Inferior parietal cortex (tissue), 1 donor: ENCODE measurements at regions not wholly inside any gene's neighbourhood (a gene's known extent, or its start where the extent isn't known, plus 50 kb on each side); places are given as distances from the start of the nearest gene placed in this dataset.
"Not testable (repeated sequence)": the region's sequence is repeated elsewhere in the genome, so short reads cannot be mapped to it uniquely, and the experiment has no call there.

Experiments used
- DNase-seq: peaks from one replicate; pipeline ENCODE4 v3.0.0-alpha.2; 2016; ENCODE audit errors: extremely low spot score

- DNase-seq, result no peak
Measured at GRCh38 chr3:55297245-55297644, 189.9 kb downstream of the WNT5A start.

DNA sequence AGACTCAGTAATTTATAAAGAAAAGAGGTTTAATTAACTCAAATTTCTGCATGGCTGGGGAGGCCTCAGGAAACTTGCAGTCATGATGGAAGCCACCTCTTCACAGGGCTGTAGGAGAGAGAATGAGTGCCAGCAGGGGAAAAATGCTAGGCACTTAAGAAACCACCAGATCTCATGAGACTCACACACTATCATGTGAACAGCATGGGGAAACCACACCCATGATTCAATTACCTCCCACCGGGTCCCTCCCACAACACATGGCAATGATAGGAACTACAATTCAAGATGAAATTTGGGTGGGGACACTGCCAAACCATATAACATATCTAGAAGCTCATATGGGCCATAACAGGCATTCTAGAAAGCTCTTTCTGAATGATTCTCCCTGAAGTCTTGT lies 190.3 kb downstream of the WNT5A start:
- no peak for DNase-seq

DNA sequence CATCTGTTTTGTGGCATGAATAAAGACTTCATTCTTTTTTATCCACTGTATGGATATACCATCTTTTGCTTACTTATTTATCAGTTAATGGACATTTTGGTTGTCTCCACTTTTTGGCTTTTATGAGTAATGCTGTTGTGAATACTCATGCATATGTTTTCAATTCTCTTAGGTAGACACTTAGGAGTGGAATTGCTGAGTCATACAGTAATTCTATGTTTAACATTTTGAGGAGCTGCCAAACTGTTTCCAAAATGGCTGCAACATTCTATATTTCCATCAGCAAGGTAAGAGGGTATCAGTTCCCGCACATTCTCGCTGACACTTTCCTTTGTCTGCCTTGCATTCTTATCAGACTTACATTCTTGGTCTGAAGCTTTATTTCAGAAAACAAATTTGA lies 191.1 kb downstream of the WNT5A start:
- no peak for DNase-seq

GRCh38 chr3:55294557-55294956 lies 192.5 kb downstream of the WNT5A start:
- DNase-seq, result no peak

DNA sequence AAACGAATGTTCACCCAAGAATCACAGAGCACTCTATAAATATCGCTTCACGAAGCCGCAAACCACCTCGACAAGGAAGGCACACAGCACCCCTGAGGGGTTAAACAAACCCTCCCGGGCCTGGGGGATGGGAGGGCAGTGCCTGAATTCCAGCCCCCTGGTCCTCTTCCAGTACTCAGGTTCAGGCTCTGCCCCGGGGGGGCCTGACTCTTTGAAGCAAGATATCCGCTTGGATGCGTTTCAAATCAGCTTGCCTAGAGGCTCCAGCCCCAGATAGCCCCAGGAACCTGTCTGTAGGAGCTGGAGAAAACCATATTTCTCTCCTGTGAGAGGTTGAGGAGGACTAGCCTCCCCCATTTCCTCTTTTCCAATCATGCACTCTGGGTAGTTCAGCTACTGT lies 194.7 kb downstream of the WNT5A start:
- DNase-seq, result no peak

GRCh38 chr3:55288657-55289056 lies 198.4 kb downstream of the WNT5A start:
- DNase-seq, result no peak

DNA sequence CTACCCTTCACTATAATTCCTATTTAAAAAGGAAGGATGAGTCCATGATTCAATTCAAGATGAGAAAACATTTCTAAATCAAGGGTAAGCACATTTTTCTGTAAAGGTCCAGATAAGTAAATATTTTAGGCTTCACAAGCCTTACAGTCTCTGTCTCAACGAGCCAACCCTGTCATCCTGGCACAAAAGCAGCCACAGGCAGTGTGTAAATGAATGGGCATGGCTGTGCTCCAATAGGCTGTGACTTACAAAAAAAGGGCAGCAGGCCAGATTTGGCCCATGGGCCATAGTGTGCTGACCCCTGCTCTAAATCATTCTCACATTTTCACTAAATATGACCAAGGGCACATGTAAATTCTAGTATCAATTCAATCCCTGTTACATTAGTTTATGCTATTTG lies 200.4 kb downstream of the WNT5A start:
- no peak for DNase-seq

DNA sequence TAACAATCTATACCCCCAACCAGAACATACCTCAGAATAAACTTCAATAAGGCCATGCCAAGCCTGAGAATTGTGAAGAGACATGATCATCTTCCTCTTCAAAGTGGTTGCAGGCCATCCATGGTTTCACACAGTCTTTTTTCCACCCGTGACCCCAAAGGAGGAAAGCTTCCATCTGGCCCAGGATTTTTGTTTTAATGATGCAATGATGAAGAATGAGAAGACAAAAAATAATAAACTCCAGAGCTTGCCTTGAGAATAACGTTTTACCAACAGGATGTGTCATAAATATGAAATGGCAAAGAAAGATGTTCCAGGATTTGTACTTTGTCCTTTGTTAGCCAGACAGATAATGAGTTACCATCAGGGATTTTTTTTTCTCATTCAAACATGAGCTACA lies 201.9 kb downstream of the WNT5A start:
- no peak for DNase-seq

DNA sequence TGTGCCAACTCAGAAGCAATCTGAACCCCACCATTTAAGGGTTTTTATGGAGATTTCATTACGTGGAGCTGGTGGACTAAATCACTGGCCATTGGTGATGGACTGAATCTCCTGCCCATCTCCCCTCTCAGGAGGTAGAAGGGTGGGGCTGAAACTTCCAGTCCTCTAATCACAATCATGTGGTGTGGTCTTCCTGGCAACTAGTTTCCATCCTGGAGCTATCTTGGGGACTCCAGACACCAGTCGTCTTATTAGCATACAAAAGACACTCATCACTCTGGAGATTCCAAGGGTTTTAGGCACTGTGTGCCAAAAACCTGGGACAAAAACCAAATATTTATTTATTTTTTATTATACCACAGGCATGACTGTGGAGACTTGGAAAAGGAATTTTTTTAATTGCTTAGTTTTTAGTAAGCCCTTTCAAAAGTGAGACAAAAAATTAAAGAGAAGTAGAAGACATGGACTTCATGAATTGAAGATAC lies 203.6 kb downstream of the WNT5A start:
- DNase-seq, result no peak

GRCh38 chr3:55282994-55283393 lies 204.1 kb downstream of the WNT5A start:
- no peak for DNase-seq

DNA sequence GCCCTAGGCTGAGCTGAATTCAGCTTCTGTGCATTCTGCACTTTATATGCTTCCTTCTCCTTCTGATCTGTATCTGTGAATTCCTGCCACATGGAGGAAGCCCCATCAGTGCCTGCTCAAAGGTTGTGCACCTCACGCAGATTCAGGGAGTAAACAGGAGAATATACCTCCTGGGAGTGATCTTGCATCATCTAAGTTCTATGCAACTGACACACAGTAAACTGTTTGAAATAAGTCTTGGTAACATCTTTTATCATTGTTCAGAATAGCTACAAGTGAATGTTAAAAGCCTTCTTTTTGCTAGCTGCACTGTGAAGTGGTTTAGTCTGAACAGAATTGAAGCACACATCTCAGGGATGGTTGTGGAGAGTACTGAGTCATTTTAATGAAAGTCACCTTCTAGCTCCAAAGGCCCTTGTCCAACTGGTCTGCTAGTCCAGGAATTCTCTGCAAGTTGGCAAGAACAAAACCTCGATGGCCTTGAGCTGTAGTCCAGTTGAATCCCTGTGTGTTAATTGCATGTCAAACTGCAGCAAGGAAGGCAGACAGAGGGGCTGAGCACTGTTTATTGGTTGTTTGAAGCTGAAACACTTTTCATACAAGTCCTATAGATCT lies 215.0 kb downstream of the WNT5A start:
- DNase-seq, result no peak

DNA sequence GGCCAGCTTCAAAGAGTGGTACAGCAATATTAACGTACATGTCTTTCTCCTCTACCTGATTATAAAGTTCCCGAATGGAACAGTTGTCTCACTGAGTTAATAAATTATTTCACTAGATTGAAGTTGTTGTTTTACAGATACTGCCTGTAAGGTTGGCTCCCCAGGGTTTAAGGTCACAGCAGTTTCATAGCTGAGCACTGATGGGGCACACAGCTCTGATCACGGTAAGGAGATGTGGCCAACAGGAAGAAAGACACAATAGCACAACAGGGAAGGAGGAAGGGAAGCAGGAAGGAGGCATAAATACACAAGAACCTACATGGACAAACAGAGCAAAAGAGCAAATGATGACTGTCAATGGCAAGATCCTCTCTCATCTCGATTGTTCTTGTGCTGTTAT lies 215.6 kb downstream of the WNT5A start:
- DNase-seq, result no peak

- no peak for DNase-seq
Measured at GRCh38 chr3:55270976-55271375, 216.1 kb downstream of the WNT5A start.

GRCh38 chr3:55269636-55270035 lies 217.5 kb downstream of the WNT5A start:
- DNase-seq, result no peak

DNA sequence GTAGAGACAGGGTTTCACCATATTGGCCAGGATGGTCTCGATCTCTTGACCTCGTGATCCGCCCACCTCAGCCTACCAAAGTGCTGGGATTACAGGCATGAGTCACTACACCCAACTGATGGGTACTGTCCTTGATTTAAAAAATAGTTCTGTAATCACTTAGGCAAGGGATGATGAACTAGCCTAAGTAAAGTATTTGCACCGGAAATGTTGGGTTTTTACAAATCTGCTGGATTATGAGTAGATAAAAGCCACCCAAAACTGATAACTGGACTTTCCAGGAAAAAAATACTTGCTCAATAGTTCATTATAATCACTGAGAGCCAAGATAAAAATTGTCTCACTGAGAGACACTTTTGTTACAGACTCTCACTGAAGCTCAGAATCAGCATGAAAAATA lies 218.0 kb downstream of the WNT5A start:
- no peak for DNase-seq

DNA sequence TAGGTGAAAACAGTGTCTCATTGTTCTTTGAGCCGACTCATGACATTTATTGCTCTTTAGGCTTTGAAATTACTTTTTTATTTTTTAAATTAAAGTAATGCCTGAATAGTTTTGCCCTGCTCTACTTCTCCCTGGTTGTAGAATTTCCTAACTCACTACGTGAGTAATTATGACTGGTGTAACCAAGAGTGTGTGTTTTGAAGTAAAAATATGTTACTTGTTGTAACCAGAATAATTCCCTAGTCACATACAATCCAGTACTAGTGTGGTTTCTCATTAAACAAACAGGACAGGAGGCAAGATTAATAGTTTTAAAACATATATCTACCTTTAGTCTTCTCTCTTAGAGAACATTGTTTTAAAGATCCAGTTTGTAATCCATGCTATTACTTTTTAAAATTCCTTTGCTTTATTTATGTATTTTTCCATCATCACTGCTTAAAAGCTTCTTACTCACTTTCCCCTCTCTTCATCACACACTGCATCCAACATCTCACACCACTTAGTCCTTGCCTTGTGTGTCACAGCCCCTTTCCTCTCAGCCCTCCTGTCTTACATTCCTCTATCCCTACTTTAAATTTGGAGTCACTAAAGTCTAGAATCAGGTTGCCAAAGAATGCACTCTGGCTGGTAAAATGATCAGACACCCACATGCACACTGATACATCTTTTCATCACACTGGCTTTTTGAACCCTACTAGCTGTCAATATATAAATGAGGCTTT lies 219.7 kb downstream of the WNT5A start:
- no peak for DNase-seq

DNA sequence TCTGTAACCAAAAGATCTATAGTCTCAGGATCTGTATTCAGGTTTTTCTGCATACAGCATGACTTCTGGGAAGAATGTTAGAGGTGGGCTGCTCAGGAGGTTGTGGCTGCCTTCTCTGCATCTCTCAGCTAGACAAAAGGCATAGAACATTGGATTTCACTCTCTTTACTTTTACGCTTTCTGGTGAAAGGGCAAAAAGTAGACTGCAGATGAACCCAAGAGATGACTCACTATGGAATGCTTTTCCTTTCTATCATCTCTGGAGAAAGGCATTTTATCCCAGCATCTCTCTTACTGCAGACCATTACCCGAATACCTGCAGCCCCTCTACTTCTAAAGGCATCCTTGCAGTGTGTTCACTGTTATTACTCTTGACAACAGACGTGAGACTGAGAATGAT lies 222.2 kb downstream of the WNT5A start:
- no peak for DNase-seq

GRCh38 chr3:55252921-55253320 lies 234.2 kb downstream of the WNT5A start:
- no peak for DNase-seq

- DNase-seq, result not testable (repeated sequence)
Measured at GRCh38 chr3:55249156-55249555, 237.9 kb downstream of the WNT5A start.

- DNase-seq, result no peak
Measured at GRCh38 chr3:55247666-55248065, 239.4 kb downstream of the WNT5A start.

GRCh38 chr3:55246033-55246432 lies 241.1 kb downstream of the WNT5A start:
- DNase-seq, result no peak

- no peak for DNase-seq
Measured at GRCh38 chr3:55245351-55245750, 241.8 kb downstream of the WNT5A start.

DNA sequence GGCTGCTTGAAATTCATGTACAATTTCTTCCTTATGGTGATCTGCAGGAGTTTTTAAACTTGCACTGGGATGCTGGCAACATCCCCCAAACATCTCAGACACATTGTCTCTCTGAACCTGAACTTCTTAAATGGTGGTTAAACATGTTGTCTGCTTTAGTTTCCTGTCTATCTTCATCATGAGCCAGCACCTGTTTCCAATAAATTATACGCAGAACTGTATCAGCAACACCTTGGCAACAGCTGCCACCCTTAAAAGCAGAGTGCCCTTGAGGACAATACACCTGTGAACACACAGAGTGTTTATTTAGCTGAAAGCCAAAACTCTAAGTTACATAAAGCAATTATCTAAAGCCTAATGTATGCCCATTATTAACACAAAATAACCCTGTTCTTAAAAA lies 242.9 kb downstream of the WNT5A start:
- no peak for DNase-seq

- DNase-seq, result no peak
Measured at GRCh38 chr3:55243678-55244077, 243.4 kb downstream of the WNT5A start.
